ENCODE measurements at regions not wholly inside any gene's neighbourhood (a gene's known extent, or its start where the extent isn't known, plus 50 kb on each side); places are given as distances from the start of the nearest gene placed in this dataset.
"Not testable (repeated sequence)": the region's sequence is repeated elsewhere in the genome, so short reads cannot be mapped to it uniquely, and the experiment has no call there.

- DNase-seq (ENCODE audit: low read depth in 2 of 2) = no peak
Observed at GRCh38 chr2:219832904-219833303, 205.5 kb downstream of the SLC4A3 start.

- DNase-seq (ENCODE audit: low read depth in 2 of 2) = no peak
Observed at GRCh38 chr2:219835493-219835892, 208.1 kb downstream of the SLC4A3 start.

- no peak for DNase-seq (ENCODE audit: low read depth in 2 of 2)
Observed at GRCh38 chr2:219836647-219837177, 209.3 kb downstream of the SLC4A3 start.

GRCh38 chr2:219844401-219845091 lies 217.1 kb downstream of the SLC4A3 start:
- no peak for DNase-seq (ENCODE audit: low read depth in 2 of 2)

GRCh38 chr2:219848882-219849281 lies 221.5 kb downstream of the SLC4A3 start:
- DNase-seq (ENCODE audit: low read depth in 2 of 2) = no peak

- DNase-seq (ENCODE audit: low read depth in 2 of 2) = no peak
Observed at GRCh38 chr2:219851169-219851568, 223.7 kb downstream of the SLC4A3 start.

- DNase-seq (ENCODE audit: low read depth in 2 of 2) = no peak
Observed at GRCh38 chr2:219851801-219852481, 224.5 kb downstream of the SLC4A3 start.

GRCh38 chr2:219852626-219853025 lies 225.2 kb downstream of the SLC4A3 start:
- no peak for DNase-seq (ENCODE audit: low read depth in 2 of 2)

GRCh38 chr2:219856602-219857001 lies 229.2 kb downstream of the SLC4A3 start:
- DNase-seq (ENCODE audit: low read depth in 2 of 2) = no peak

- DNase-seq (ENCODE audit: low read depth in 2 of 2) = no peak
Observed at GRCh38 chr2:219857751-219858150, 230.3 kb downstream of the SLC4A3 start.

GRCh38 chr2:219861307-219861706 lies 233.9 kb downstream of the SLC4A3 start:
- DNase-seq (ENCODE audit: low read depth in 2 of 2) = no peak

- DNase-seq (ENCODE audit: low read depth in 2 of 2) = no peak
Observed at GRCh38 chr2:219864154-219864553, 236.7 kb downstream of the SLC4A3 start.

GRCh38 chr2:219868635-219869034 lies 241.2 kb downstream of the SLC4A3 start:
- no peak for DNase-seq (ENCODE audit: low read depth in 2 of 2)

- DNase-seq (ENCODE audit: low read depth in 2 of 2) = no peak
Observed at GRCh38 chr2:219870041-219870440, 242.6 kb downstream of the SLC4A3 start.

GRCh38 chr2:219871351-219871750 lies 243.9 kb downstream of the SLC4A3 start:
- no peak for DNase-seq (ENCODE audit: low read depth in 2 of 2)

GRCh38 chr2:219875036-219875435 lies 247.6 kb downstream of the SLC4A3 start:
- DNase-seq (ENCODE audit: low read depth in 2 of 2) = no peak

- DNase-seq (ENCODE audit: low read depth in 2 of 2) = not testable (repeated sequence)
Observed at GRCh38 chr2:219875986-219876385, 248.6 kb downstream of the SLC4A3 start.

GRCh38 chr2:219876931-219877330 lies 249.5 kb downstream of the SLC4A3 start:
- no peak for DNase-seq (ENCODE audit: low read depth in 2 of 2)

GRCh38 chr2:219877728-219878127 lies 250.3 kb downstream of the SLC4A3 start:
- DNase-seq (ENCODE audit: low read depth in 2 of 2) = no peak

GRCh38 chr2:219878516-219878915 lies 251.1 kb downstream of the SLC4A3 start:
- DNase-seq (ENCODE audit: low read depth in 2 of 2) = no peak

GRCh38 chr2:219881851-219882250 lies 254.4 kb downstream of the SLC4A3 start:
- DNase-seq (ENCODE audit: low read depth in 2 of 2) = no peak

- DNase-seq (ENCODE audit: low read depth in 2 of 2) = no peak
Observed at GRCh38 chr2:219886615-219887014, 259.2 kb downstream of the SLC4A3 start.

- no peak for DNase-seq (ENCODE audit: low read depth in 2 of 2)
Observed at GRCh38 chr2:219887870-219888269, 260.4 kb downstream of the SLC4A3 start.
